Stimulated activated CD4-positive, alpha-beta T cell treated with anti-CD3 and anti-CD28 coated beads, TNF-alpha, amount 100 ng/mL, for 1 hour (primary cell): ENCODE measurements at regions not wholly inside any gene's neighbourhood (a gene's known extent, or its start where the extent isn't known, plus 50 kb on each side); places are given as distances from the start of the nearest gene placed in this dataset.

Experiments used
- DNase-seq, 3 donors: peaks; one replicate each; pipeline ENCODE4 v3.0.0-alpha.2; 2020; ENCODE audit warnings: low read depth in 3 of 3, low spot score in 1 of 3

GRCh38 chr4:1479454-1479853 lies 73.2 kb upstream of the NKX1-1 start:
- no peak for DNase-seq

- no peak for DNase-seq
Measured at GRCh38 chr4:1478766-1479355, 72.6 kb upstream of the NKX1-1 start.

GRCh38 chr4:1477045-1477840 lies 71.0 kb upstream of the NKX1-1 start:
- DNase-seq = no peak

DNA sequence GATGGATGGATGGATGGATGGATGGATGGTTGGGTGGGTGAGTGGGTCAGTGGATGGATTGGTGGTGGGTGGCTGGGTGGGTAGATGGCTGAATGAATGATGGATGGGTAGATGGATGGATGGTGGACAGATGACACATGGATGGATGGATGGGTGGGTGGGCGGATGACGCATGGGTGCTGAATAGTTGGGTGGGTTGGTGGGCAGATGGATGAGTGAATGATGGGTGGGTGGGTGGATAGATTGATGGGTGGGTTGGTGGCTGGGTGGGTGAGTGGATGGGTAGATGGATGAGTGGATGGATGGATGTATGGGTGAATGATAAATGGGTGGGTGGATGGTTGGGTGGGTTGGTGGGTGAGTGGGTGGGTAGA lies 69.9 kb upstream of the NKX1-1 start:
- DNase-seq = no peak

DNA sequence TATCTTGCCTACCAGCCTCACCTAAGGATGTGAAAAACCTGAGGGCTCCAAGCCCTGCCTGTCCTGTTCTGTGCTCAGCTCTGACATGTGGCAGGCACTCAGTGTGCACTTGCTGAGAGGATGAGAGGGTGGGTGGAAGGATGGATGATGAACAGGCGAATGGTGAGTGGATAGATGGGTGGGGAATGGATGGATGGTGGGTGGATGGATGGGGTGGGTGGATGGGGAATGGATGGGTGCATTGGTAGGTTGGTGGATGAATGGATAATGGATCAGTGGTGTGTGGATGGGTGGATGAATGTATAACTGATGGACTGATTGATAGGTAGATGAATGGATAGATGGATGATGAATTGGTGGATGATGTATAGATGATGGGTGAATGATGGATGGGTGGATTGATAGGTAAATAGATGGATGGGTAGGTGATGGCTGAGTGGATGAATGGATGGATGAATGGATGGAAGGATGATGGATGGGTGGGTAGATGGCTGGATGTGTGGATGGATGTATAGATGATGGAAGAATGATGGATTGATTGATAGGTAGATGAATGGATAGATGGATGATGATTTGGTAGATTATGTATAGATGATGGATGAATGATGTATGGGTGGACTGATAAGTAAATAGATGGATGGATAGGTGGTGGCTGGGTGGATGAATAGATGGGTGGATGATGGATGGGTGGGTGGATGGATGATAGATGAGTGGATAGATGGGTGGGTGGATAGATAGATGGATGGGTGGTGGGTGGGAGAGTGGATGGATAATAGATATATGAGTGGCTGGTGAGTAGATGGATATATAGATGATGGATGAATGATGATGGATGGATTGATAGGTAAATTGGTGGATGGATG lies 69.3 kb upstream of the NKX1-1 start:
- DNase-seq = no peak

DNA sequence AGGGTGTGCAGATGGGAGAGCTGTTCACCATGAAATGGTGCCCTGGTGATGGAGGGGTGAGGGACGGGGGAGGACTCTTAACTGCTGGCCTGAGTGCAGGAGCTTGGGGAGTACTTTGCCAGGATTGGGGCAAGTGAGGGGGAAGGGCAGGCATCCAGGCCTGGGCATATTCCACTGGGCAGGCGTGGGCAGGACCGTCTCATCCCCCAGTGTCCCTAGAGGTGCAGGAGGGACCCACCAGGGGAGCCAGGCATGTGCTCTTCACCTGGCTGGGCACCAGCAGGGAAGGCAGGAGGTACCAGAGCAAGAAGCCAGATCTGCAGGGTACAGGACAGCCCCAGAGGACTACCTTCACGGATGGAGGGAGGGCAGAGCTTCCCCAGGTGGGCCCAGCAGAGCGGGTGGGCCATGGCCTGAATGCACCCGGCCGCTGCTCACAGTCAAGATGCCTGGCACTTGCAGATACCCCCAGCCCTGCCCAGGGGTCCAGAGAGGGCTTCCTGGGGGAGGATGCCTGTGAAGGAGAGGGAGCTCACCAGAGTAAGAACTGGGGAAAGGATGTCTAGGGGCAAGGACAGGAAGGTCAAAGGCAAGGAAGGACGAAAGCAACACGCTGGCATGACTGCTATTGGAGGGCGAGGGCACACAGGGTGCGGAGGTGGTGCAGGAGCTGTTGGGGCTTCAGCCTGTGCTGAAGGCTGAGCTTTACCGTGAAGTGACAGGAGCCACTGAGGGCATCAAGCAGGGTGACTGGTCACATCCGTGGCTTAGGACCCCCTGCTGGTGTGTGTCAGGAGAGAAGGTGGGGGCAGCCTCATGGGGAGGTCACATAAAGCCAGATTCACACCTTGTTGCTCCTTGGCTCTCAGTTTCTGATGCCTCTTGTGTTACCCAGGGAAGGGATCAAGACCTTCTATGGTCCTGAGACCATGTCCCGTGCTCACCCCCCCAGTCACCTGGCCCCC lies 68.2 kb upstream of the NKX1-1 start:
- no peak for DNase-seq

DNA sequence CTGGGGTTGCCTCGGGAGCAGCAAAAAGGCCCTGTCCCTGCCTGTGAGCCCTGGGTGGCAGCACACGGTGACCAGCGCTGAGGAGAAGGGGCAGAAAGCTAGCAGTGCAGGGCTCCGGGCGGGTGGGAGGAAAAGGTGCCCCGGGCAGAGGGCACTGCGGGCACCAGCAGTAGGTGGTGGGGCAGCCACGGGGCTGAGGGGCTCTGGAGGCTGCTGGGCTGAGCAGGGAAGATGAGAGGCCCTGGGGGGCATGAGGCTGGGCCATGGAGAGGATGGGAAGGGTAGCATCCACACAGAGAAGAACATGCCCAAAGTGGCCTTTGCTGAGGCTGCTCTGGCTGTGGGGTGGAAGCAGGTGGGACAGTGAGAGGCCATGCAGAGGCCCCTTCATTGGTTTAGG lies 67.5 kb upstream of the NKX1-1 start:
- no peak for DNase-seq

- DNase-seq = no peak
Measured at GRCh38 chr4:1472911-1473518, 66.8 kb upstream of the NKX1-1 start.

DNA sequence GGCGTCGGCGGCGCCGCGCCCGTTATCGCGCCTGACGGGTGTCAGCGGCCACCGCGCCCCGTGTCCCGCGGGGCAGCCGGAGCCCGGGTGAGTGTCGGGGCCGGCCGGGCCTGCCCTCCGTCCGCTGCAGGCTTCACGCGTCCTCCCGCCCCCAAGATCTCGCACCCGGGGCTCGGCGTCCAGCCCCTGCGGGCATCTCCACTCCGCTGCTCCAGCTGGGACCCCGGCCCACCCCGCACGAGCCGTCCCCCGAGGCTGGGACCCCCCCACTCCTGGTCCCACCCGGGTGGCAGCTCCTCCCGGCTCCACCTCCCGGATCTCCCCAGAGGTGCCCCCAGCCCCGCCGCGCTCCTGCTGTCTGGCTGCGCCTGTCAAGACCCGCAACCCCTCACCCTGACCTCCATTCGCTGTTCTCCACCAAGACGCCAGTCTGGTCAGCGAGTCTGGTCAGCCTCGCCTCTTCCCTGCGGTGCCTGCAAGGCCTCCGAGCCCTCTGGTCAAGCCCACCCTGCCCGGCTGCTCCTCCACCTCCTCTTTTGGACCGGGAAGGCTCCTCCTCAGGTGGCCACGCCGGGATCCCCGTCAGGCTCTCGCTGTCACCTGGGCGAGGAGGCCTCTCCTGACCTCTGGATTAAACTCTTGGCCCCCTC lies 66.0 kb upstream of the NKX1-1 start:
- DNase-seq = no peak

GRCh38 chr4:1471443-1472147 lies 65.4 kb upstream of the NKX1-1 start:
- no peak for DNase-seq

DNA sequence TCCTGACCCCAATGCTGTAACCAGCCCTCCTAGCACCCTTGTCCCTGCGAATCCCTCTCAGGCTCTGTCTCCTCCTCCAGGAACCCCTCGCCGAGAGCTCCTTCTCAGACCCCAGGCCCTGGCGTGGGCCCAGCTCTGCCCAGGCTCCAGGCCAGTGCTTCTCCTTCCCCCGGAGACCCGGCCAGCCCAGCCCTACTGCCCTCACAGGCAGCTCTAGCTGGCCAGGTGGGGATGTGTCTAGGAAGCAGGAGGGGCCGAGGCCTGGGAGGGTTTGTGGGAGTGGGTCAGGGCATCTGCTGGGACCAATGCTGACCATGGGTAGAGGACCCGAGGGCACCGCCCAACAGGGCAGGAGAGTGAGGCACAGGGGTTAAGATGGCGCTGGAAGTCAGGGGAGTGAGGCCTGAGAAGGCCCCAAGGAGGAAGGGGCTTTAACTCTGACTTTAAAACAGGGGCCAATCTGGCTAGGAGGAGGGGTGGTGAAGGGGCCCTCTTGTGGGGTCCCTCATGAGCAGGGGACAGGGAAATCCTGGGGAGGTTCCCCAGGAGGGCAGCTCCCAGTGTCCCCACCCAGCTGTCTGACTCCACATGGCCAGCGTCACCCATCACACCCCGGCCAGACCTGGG lies 64.7 kb upstream of the NKX1-1 start:
- DNase-seq = no peak

- no peak for DNase-seq
Measured at GRCh38 chr4:1470393-1470670, 64.1 kb upstream of the NKX1-1 start.

GRCh38 chr4:1469607-1470392 lies 63.6 kb upstream of the NKX1-1 start:
- DNase-seq = no peak

GRCh38 chr4:1469043-1469442 lies 62.8 kb upstream of the NKX1-1 start:
- no peak for DNase-seq

DNA sequence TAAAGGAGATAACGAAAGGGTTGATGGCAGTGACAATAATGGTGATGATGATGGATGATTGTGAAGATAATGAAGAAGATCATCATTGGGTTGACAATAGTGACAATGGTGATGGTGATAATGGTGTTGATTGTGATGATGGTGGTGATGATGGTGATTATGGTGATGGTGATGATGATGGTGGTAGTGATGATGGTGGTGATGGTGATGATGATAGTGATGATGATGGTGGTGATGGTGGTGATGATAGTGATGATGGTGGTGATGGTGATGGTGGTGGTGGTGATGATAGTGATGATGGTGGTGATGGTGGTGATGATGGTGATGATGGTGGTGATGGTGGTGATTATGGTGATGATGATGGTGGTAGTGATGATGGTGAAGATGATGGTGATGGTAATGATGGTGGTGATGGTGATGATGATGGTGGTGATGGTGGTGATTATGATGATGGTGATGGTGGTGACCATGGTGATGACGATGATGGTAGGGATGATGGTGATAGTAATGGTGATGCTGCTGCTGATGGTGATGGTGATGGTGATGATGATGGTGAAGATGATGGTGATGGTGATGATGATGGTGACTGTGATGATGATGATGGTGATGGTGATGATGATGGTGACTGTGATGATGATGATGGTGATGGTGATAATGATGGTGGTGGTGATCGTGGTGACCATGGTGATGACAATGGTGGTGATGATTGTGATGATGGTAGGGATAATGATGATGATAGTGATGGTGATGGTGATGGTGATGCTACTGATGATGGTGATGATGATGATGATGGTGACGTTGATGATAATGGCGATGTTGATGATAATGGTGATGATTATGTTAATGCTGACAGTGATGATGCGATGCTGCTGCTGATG lies 61.6 kb upstream of the NKX1-1 start:
- DNase-seq = no peak

DNA sequence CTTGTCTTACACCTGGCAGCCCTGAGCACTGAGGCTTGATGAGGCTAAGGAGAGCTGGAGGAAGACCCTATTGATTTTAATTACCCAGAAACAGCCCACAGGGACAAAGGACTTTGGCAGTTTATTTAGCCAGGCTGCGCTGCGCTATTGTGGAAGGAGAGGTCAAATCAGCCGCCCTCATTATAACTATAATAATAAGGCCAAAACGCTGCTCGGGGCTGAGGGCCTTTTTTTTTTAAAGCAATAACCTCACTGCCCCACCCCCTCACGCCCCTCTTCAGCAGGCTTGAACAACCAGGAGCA lies 60.6 kb upstream of the NKX1-1 start:
- DNase-seq = no peak

- no peak for DNase-seq
Measured at GRCh38 chr4:1466034-1466862, 60.0 kb upstream of the NKX1-1 start.
